Head of caudate nucleus (tissue), 42 donors: ENCODE measurements at regions not wholly inside any gene's neighbourhood (a gene's known extent, or its start where the extent isn't known, plus 50 kb on each side); places are given as distances from the start of the nearest gene placed in this dataset.
"Not testable (repeated sequence)": the region's sequence is repeated elsewhere in the genome, so short reads cannot be mapped to it uniquely, and the experiment has no call there.

Source experiments
- DNase-seq, 42 donors: peaks; one replicate each; pipeline versions ENCODE4 v3.0.0 to v3.0.0-alpha.2; 2020 to 2021; ENCODE audit warnings: mixed read lengths in 7 of 42
- intact Hi-C: fragments of 100-400 bp; cut with DNase I; formaldehyde crosslinking; loops from one replicate; pipeline ENCODE4 v1.15.0; 2022

GRCh38 chr1:228546541-228547463 lies 59.6 kb downstream of the RNF187 start:
- no peak for DNase-seq
- intact Hi-C loops: no loop called here

DNA sequence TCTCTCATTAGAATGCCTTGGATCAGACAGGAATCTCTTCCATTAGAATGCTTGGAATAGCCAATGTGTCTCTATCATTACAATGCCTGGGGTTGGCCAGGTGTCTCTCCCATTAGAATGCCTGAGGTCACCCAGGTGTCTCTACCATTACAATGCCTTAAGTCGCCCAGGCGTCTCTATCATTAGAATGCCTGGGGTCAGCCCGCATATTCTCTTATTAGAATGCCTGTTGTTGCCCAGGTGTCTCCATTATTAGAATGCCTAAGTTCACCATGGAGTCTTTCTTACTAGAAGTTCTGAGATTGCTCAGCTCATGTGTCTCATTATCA lies 60.2 kb downstream of the RNF187 start:
- intact Hi-C loops: no loop called here
- no peak for DNase-seq

GRCh38 chr1:228548788-228549187 lies 61.6 kb downstream of the RNF187 start:
- no peak for DNase-seq
- intact Hi-C loops: no loop called here

DNA sequence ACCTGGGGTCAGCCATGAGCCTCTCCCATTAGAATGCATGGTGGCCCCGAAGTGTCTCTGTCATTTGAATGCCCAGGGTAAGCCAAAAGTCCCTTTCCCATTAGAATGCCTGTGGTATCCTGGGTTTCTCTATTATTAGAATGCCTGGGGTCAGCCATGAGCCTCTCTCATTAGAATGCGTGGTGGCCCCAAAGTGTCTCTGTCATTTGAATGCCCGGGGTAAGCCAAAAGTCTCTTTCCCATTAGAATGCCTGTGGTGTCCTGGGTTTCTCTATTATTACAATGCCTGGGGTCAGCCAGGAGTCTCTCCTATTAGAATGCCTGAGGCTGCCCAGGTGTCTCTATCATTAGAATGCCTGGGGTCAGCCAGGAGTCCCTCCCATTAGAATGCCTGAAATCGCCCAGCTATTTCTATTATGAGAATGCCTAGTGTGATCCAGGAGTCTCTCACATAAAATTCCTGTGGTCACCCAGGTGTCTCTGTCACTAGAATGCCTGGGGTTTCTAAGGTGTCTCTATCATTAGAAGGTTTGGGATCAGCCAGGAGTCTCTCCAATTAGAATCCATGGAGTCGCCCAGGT lies 65.5 kb downstream of the RNF187 start:
- DNase-seq: no peak

GRCh38 chr1:228554107-228554506 lies 66.9 kb downstream of the RNF187 start:
- DNase-seq: no peak
- intact Hi-C loops: no loop called here

More for the DNA sequence above, 65.5 kb downstream of the RNF187 start:
- intact Hi-C loops: no loop called here

DNA sequence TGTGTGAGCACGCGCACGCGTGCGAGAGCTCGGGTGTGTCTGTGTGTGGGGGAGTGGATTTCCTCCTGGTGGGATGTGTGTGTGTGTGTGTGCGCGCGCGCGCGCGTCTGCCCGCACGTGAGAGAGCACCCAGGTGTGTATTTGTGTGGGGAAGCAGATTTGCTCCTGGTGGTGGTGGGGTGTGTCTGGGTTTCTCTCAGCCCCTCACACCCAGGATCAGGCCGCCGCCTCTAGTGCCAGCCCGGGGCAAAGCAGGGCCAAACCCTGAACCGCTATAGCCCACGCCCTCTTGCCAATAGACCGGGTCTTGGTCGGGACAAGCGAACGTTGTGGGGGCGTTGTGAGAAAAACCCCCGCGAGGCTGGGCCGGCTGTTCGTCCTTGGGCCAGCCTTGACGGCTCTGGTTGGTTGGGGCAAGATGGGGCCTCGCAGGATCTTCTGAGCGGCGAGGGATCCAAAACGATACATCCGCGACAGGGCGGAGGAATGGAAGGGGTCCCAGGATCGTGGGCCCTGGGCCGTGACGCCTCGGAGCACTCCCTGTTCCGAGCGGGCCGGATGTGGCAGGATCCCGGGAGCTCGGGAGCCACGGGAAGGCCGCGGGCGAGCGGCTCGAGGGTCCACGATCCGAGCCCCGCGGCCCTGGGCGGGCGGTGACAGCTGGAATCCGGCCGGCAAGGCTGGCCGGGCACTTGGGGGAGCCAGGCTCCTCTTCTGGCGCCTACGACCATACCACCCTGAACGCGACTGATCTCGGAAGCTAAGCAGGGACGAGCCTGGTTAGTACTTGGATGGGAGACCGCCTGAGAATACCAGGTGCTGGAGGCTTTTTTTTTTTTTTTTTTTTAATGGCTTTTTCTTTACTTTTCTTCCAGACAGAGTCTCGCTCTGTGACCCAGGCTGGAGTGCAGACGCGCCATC lies 68.2 kb downstream of the RNF187 start:
- DNase-seq: peak in 6 of 42 donors; percentile 12 to 67 (median 18)
- intact Hi-C loops: no loop called here

GRCh38 chr1:228556634-228557430 lies 69.7 kb downstream of the RNF187 start:
- intact Hi-C loops: not testable (repeated sequence)
- peak in 12 of 42 donors; percentile 14 to 81 (median 38) for DNase-seq
